Neural cell (in vitro differentiated cells): ENCODE measurements at regions not wholly inside any gene's neighbourhood (a gene's known extent, or its start where the extent isn't known, plus 50 kb on each side); places are given as distances from the start of the nearest gene placed in this dataset.

Experiments
- CTCF ChIP-seq: fragments of 450-650 bp; IDR thresholded peaks from 2 replicates; pipeline ENCODE4 v1.5.1; 2014; ENCODE audit warnings: antibody characterized with exemption, mild to moderate bottlenecking, moderate library complexity; ENCODE audit not compliant: poor library complexity, severe bottlenecking
- EP300 ChIP-seq: fragments of 450-650 bp; conservative IDR thresholded peaks from 2 replicates; pipeline ENCODE4 v1.6.1; 2014; ENCODE audit warnings: antibody characterized with exemption, mild to moderate bottlenecking, moderate library complexity; ENCODE audit not compliant: poor library complexity, severe bottlenecking
- EZH2 ChIP-seq: fragments of 200-600, 300-800 bp; shearing (Covaris generic), sonication (generic); IDR thresholded peaks from 2 replicates; pipeline ENCODE4 v1.6.1; 2014; ENCODE audit warnings: antibody characterized with exemption, low read length, borderline replicate concordance, mild to moderate bottlenecking; ENCODE audit not compliant: insufficient read depth, poor library complexity, severe bottlenecking
- POLR2AphosphoS5 ChIP-seq: IDR thresholded peaks from 2 replicates; pipeline ENCODE4 v1.6.1; 2012
- RAD21 ChIP-seq: fragments of 450-650 bp; conservative IDR thresholded peaks from 2 replicates; pipeline ENCODE4 v1.6.1; 2014; ENCODE audit warnings: antibody characterized with exemption, mild to moderate bottlenecking, moderate library complexity
- SMC3 ChIP-seq: fragments of 450-650 bp; conservative IDR thresholded peaks from 2 replicates; pipeline ENCODE4 v1.6.1; 2014; ENCODE audit warnings: antibody characterized with exemption, mild to moderate bottlenecking, moderate library complexity; ENCODE audit not compliant: poor library complexity

GRCh38 chr10:10901906-10902305 lies 115.8 kb upstream of the CELF2 start:
- no peak for TF ChIP-seq SMC3
- TF ChIP-seq CTCF, result no peak
- TF ChIP-seq RAD21, result no peak
- TF ChIP-seq POLR2AphosphoS5, result no peak
- no peak for TF ChIP-seq EZH2
- no peak for TF ChIP-seq EP300
